ENCODE measurements at regions not wholly inside any gene's neighbourhood (a gene's known extent, or its start where the extent isn't known, plus 50 kb on each side); places are given as distances from the start of the nearest gene placed in this dataset.

DNA sequence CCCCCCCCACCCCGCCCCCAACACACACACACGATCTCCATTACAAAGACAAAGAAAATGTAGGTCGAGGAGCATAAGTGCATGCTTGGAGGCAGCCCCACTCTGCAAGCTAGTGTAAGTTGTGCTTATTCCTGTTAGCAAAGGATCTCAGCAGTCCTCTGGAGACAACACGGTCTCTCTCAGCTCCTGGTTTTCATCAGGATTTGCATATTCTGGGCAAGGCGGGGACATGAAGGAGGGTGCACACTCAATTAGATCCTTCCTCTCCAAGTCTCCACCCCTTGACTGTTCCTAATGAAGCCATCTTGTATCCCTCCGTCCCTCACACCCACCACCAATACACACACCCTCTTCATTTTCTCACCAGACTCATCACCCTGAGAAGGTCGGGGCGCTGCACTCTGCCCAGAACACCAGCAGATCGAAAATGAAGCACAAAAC is 63.8 kb downstream of the MRPL46 start:
- DNase-seq (ENCODE audit: low spot score), result no peak

GRCh38 chr15:88401996-88402656 is 65.1 kb downstream of the MRPL46 start:
- no peak for DNase-seq (ENCODE audit: low spot score)

- DNase-seq (ENCODE audit: low spot score), result no peak
Observed at GRCh38 chr15:88401251-88401995, 65.8 kb downstream of the MRPL46 start.

GRCh38 chr15:88400591-88401250 is 66.5 kb downstream of the MRPL46 start:
- no peak for DNase-seq (ENCODE audit: low spot score)

DNA sequence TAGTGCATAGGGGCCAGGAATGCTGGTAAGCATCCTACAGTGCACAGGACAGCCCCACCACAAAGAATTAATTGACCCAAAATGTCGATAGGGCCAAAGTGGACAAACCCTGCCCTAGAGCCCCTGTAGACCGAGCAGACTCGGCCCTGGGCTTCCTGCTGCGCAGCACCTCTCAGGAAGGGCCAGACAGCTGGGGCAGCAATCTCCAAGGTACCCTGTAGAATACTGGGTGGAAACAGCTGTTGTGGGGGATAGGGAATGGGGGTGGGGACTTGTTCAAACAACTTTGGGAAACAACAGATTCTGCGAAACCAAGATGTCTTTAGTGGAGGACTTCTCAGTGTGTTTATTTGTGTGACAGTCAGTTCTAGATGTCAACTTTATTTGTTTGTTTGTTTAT is 67.1 kb downstream of the MRPL46 start:
- DNase-seq (ENCODE audit: low spot score), result no peak

- no peak for DNase-seq (ENCODE audit: low spot score)
Observed at GRCh38 chr15:88399021-88399685, 68.0 kb downstream of the MRPL46 start.

GRCh38 chr15:88398011-88398410 is 69.2 kb downstream of the MRPL46 start:
- no peak for DNase-seq (ENCODE audit: low spot score)

GRCh38 chr15:88397506-88397905 is 69.7 kb downstream of the MRPL46 start:
- DNase-seq (ENCODE audit: low spot score), result no peak

DNA sequence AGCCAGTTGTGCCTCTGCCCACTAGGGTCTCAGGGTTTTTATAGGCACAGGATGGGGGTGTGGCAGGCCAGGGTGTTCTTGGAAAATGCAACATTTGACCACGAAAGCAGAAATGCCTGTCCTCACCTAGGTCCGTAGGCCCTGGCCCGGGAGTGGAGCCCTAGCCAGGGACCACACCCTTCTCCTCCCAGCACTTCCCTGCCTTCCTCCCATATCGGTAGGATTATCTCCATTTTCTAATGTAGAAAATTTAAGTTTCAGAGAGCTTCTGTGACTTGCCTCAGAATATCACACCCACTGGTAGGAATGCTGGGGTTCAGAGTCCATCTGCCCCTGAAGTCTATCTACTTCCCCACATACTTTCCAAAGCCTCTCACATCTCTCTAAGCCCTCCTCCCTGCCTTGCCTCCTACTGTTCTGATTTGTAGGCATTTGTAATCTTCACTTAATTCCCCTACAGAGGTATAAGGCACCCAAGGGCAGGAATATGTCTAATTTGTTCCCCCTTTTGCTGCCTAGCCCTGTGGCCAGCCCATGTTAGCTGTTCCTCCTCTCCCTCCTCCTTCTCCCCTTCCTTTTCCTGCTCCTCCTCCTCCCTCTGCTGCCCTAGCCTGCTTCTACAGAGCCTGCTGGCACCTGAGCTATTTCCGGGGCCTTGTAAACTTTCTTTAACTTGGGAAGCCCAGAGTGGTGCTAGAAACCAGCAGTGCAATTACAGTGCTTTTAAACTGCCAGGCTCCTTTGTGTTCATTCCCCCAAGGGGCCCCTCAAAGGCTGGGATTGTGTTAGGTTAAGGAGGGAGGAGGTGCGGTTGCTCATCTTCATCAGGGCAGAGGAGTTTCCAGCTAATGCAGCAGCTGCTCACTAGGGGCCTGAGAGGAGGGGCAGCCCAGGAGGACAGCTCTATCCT is 71.1 kb downstream of the MRPL46 start:
- no peak for DNase-seq (ENCODE audit: low spot score)

DNA sequence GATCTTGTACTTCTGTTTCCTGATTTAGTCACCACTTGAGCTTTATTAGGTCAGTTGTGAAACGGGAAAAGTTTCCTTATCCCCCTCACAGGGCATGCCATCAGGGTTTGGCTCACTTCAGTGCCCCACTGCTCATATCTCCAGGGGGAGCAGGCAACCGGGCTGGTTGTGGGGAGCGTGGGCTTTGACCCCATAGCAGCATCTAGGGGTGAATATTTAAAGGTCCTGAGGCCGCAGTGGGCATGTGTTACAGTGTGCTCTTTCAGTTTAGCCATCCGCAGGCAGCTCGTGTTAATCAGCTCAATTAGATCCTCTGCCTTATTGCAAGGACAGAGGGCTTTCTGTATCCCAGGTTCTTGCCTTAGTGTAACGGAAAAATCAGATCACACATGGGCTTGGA is 71.9 kb downstream of the MRPL46 start:
- DNase-seq (ENCODE audit: low spot score), result no peak

GRCh38 chr15:88394553-88395145 is 72.5 kb downstream of the MRPL46 start:
- DNase-seq (ENCODE audit: low spot score), result no peak

DNA sequence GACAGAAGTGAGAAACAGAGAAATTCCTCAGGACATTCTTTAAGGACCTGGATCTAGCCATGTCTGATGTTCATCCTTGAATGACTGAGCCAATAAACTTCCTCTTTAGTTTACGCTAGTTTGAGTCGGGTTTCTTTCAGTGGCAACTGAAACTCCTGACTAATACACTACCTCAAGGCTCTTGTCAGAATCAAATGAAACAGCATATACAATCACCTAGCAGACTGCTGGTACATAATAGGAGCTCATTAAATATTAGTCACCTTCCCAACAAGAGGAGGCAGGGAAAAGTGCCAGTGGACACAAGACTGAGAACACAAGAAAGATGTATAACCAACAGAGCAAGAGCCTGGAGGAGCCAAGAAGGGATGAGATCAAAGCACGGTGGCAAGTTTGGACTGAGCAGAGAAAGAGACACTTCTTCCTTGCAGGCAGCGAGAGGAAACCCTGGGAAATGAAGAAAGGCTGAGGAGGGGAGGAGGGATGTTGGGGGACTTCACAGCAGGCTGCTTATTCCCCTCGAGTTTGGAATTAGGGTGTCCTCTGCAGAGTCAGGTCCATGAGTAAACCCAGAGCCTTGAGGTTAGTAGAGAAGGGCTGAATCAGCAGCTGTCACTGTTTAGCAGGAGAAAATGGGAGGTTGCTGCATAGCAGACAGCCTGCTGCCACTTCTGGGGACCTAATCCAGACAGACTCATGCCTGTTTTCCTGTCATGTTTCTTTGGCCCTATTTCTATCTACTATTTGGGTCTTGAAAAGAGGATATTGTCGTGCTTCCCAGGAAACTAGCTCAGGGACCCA is 73.3 kb downstream of the MRPL46 start:
- no peak for DNase-seq (ENCODE audit: low spot score)

GRCh38 chr15:88391700-88392099 is 75.5 kb downstream of the MRPL46 start:
- DNase-seq (ENCODE audit: low spot score), result no peak

- no peak for DNase-seq (ENCODE audit: low spot score)
Observed at GRCh38 chr15:88391006-88391405, 76.2 kb downstream of the MRPL46 start.

- no peak for DNase-seq (ENCODE audit: low spot score)
Observed at GRCh38 chr15:88390164-88390901, 76.9 kb downstream of the MRPL46 start.

DNA sequence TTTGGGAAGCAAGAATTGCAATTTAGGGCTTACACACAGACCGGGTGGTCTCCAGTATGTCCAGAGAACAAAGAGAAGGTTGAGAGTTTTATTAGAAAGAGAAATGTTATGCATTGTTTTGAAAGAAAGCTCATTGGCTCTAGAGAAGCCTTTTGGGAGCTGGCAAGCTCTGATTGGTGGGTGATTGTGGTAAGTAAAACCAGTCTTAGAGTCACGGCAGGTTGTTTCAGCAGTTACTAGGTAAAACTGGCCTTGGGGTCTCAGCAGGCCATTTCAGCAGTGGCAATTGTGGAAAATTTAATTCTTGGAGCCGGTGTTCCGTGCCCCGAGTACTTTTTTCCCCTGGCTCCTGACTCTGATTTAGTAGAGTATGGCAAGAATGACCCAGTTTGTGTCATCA is 78.1 kb downstream of the MRPL46 start:
- DNase-seq (ENCODE audit: low spot score), result no peak

DNA sequence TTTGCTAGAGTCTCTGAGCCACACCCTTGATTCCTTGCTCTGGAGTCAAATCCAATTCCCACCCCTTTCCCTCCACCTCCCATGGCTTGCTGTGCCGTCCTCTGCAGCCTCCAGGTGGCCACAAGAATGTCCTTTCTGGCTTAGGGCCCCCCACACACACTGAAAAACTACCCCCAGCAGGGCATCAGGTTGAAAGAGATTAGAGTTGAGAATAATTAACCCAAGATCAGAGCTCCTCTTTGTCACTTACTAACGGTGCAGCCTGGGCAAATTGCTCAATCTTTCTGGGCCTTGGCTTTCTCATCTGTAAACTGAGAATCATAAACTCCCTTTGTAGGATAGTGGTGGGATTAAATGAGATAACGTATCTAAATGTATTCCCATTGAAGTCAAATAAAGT is 78.5 kb downstream of the MRPL46 start:
- no peak for DNase-seq (ENCODE audit: low spot score)

DNA sequence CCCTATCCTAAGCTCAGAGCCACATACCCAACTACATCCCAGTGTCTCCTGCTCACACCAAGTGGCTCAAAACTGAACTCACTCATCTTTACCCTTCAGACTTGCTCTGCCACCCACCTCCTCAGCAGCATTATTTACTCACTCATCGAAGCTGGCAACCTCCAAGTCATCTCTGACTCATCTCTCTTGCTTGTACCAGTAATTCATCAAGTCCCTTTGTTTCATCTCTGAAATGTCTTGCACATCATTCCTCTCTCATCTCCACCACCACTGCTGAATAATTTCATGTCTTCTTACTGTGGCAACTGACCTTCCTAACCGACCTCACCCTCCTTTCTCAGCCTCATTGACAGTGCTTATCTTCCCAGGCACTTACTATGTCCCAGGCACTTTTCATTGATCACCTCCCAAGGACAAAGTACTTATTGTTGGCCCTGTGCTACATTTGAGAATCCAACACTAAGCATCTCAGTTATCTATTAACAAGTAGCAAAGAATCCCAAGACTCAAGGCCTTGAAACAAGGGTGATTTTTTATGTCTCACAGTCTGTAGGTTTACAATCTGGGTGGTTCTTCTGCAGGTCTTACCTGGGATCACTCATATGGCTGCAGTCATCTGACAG is 82.0 kb downstream of the MRPL46 start:
- no peak for DNase-seq (ENCODE audit: low spot score)

- DNase-seq (ENCODE audit: low spot score), result no peak
Observed at GRCh38 chr15:88383354-88383753, 83.8 kb downstream of the MRPL46 start.
